HG03066 (cell line): ENCODE measurements at regions not wholly inside any gene's neighbourhood (a gene's known extent, or its start where the extent isn't known, plus 50 kb on each side); places are given as distances from the start of the nearest gene placed in this dataset.
"Not testable (repeated sequence)": the region's sequence is repeated elsewhere in the genome, so short reads cannot be mapped to it uniquely, and the experiment has no call there.

Experiments used
- ATAC-seq: cut with Tn5 transposase; IDR thresholded peaks from one replicate; pipeline ENCODE4 v1.9.1; 2021; ENCODE audit warnings: low read depth; ENCODE audit not compliant: unreplicated experiment

GRCh38 chr14:22358726-22359125 is 230.3 kb downstream of the DAD1 start:
- ATAC-seq: no peak

- not testable (repeated sequence) for ATAC-seq
Measured at GRCh38 chr14:22349281-22349680, 239.7 kb downstream of the DAD1 start.

- ATAC-seq: no peak
Measured at GRCh38 chr14:22344673-22345072, 244.4 kb downstream of the DAD1 start.

- ATAC-seq: not testable (repeated sequence)
Measured at GRCh38 chr14:22344209-22344608, 244.8 kb downstream of the DAD1 start.

GRCh38 chr14:22341049-22341448 is 248.0 kb downstream of the DAD1 start:
- ATAC-seq: no peak

- no peak for ATAC-seq
Measured at GRCh38 chr14:22338917-22339715, 249.9 kb downstream of the DAD1 start.

- ATAC-seq: no peak
Measured at GRCh38 chr14:22338381-22338780, 250.6 kb downstream of the DAD1 start.

- no peak for ATAC-seq
Measured at GRCh38 chr14:22337938-22338337, 251.1 kb downstream of the DAD1 start.

GRCh38 chr14:22337521-22337920 is 251.5 kb downstream of the DAD1 start:
- ATAC-seq: no peak

GRCh38 chr14:22336031-22336430 is 253.0 kb downstream of the DAD1 start:
- ATAC-seq: no peak

GRCh38 chr14:22334627-22335026 is 254.4 kb downstream of the DAD1 start:
- no peak for ATAC-seq

- no peak for ATAC-seq
Measured at GRCh38 chr14:22334275-22334577, 254.8 kb downstream of the DAD1 start.

GRCh38 chr14:22333422-22334274 is 255.4 kb downstream of the DAD1 start:
- ATAC-seq: no peak

GRCh38 chr14:22332686-22333421 is 256.2 kb downstream of the DAD1 start:
- no peak for ATAC-seq

GRCh38 chr14:22329371-22329770 is 259.7 kb downstream of the DAD1 start:
- ATAC-seq: no peak

- no peak for ATAC-seq
Measured at GRCh38 chr14:22325676-22326400, 263.2 kb downstream of the DAD1 start.

GRCh38 chr14:22320362-22320750 is 268.7 kb downstream of the DAD1 start:
- no peak for ATAC-seq

- ATAC-seq: no peak
Measured at GRCh38 chr14:22319526-22320361, 269.3 kb downstream of the DAD1 start.

- ATAC-seq: no peak
Measured at GRCh38 chr14:22318951-22319350, 270.1 kb downstream of the DAD1 start.

- ATAC-seq: no peak
Measured at GRCh38 chr14:22316473-22316872, 272.6 kb downstream of the DAD1 start.
